Sigmoid colon (tissue), 4 donors: ENCODE measurements at regions not wholly inside any gene's neighbourhood (a gene's known extent, or its start where the extent isn't known, plus 50 kb on each side); places are given as distances from the start of the nearest gene placed in this dataset.

Experiments
- EP300 ChIP-seq, 4 donors: sonication (generic); formaldehyde crosslinking; IDR thresholded peaks; one replicate each; pipeline ENCODE4 v1.6.1; 2017; ENCODE audit warnings: antibody characterized with exemption in 4 of 4
- POLR2A ChIP-seq, 2 donors: fragments of 450-650 bp; IDR thresholded peaks; one replicate each; pipeline ENCODE4 v1.6.1; 2016; ENCODE audit warnings: antibody characterized with exemption in 2 of 2, mild to moderate bottlenecking in 2 of 2, moderate library complexity in 2 of 2
- TF ChIP-seq, protein P1 (sequence below), 4 experiments: fragments of 450-650 bp in 3 of 4; fragments of 200-600 bp in 1 of 4; IDR thresholded peaks; one replicate each; pipeline ENCODE4 v1.5.1; 2016 to 2019; ENCODE audit warnings: antibody characterized with exemption in 4 of 4, mild to moderate bottlenecking in 3 of 4, moderate library complexity in 2 of 4

DNA sequence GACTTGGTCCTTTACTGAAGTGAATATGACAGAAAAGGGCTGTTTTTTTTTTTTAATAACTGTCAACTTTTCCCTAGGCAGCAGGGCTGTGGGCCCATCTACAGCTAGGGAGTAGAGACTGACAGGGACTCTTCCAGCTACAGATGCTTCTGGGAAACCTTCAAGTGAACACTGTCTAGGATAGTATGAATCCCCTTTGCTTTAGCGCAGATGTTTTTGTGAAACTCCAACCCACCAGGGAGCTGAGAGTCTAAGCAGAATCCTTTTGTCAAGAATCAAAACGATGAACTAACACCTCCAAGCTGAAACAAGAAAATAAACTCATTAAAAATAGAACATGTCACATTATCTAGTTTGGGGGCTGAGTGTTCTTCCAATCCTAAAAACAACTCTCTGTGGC is 219.7 kb upstream of the FGF13 start:
- TF ChIP-seq POLR2A (IDR thresholded peaks at IDR 0.05) (no peak), EP300 (IDR thresholded peaks at IDR 0.05) (no peak)
- TF ChIP-seq, protein P1, sequence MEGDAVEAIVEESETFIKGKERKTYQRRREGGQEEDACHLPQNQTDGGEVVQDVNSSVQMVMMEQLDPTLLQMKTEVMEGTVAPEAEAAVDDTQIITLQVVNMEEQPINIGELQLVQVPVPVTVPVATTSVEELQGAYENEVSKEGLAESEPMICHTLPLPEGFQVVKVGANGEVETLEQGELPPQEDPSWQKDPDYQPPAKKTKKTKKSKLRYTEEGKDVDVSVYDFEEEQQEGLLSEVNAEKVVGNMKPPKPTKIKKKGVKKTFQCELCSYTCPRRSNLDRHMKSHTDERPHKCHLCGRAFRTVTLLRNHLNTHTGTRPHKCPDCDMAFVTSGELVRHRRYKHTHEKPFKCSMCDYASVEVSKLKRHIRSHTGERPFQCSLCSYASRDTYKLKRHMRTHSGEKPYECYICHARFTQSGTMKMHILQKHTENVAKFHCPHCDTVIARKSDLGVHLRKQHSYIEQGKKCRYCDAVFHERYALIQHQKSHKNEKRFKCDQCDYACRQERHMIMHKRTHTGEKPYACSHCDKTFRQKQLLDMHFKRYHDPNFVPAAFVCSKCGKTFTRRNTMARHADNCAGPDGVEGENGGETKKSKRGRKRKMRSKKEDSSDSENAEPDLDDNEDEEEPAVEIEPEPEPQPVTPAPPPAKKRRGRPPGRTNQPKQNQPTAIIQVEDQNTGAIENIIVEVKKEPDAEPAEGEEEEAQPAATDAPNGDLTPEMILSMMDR (IDR thresholded peaks at IDR 0.05), result no peak
